ENCODE measurements at regions not wholly inside any gene's neighbourhood (a gene's known extent, or its start where the extent isn't known, plus 50 kb on each side); places are given as distances from the start of the nearest gene placed in this dataset.

- Histone ChIP-seq H3K4me1 (ENCODE audit: insufficient read depth, low read length) (no peaks in the 10 kb centered on the region), H3K27me3 (ENCODE audit: insufficient read depth, low read length) (no peaks in the 10 kb centered on the region), H3K4me3 (ENCODE audit: low read length) (no peak overlapping the region), H3K9me3 (ENCODE audit: low read depth, low read length) (no peaks in the 10 kb centered on the region)
Measured at GRCh38 chr19:28014615-28015405, 1198.1 kb downstream of the UQCRFS1 start.

- H3K9me3 ChIP-seq (ENCODE audit: low read depth, low read length) = no peaks in the 10 kb centered on the region
- H3K4me1 ChIP-seq (ENCODE audit: insufficient read depth, low read length) = no peaks in the 10 kb centered on the region
- H3K27me3 ChIP-seq (ENCODE audit: insufficient read depth, low read length) = no peaks in the 10 kb centered on the region
- H3K4me3 ChIP-seq (ENCODE audit: low read length) = no peak overlapping the region
Measured at GRCh38 chr19:28012361-28012760, 1200.6 kb downstream of the UQCRFS1 start.

- Histone ChIP-seq H3K27me3 (ENCODE audit: insufficient read depth, low read length) (no peaks in the 10 kb centered on the region), H3K9me3 (ENCODE audit: low read depth, low read length) (no peaks in the 10 kb centered on the region), H3K4me3 (ENCODE audit: low read length) (no peak overlapping the region), H3K4me1 (ENCODE audit: insufficient read depth, low read length) (no peaks in the 10 kb centered on the region)
Measured at GRCh38 chr19:28010656-28011055, 1202.3 kb downstream of the UQCRFS1 start.

GRCh38 chr19:28009696-28010095 is 1203.3 kb downstream of the UQCRFS1 start:
- no peak overlapping the region for H3K4me3 ChIP-seq (ENCODE audit: low read length)
- no peaks in the 10 kb centered on the region for H3K27me3 ChIP-seq (ENCODE audit: insufficient read depth, low read length)
- no peaks in the 10 kb centered on the region for H3K4me1 ChIP-seq (ENCODE audit: insufficient read depth, low read length)
- H3K9me3 ChIP-seq (ENCODE audit: low read depth, low read length) = no peaks in the 10 kb centered on the region

- no peaks in the 10 kb centered on the region for H3K9me3 ChIP-seq (ENCODE audit: low read depth, low read length)
- no peak overlapping the region for H3K4me3 ChIP-seq (ENCODE audit: low read length)
- H3K4me1 ChIP-seq (ENCODE audit: insufficient read depth, low read length) = no peaks in the 10 kb centered on the region
- no peaks in the 10 kb centered on the region for H3K27me3 ChIP-seq (ENCODE audit: insufficient read depth, low read length)
Measured at GRCh38 chr19:28008695-28009094, 1204.3 kb downstream of the UQCRFS1 start.

GRCh38 chr19:28003543-28003942 is 1209.4 kb downstream of the UQCRFS1 start:
- Histone ChIP-seq H3K4me3 (ENCODE audit: low read length) (no peak overlapping the region), H3K27me3 (ENCODE audit: insufficient read depth, low read length) (no peaks in the 10 kb centered on the region), H3K9me3 (ENCODE audit: low read depth, low read length) (no peaks in the 10 kb centered on the region), H3K4me1 (ENCODE audit: insufficient read depth, low read length) (no peaks in the 10 kb centered on the region)

GRCh38 chr19:27997069-27997468 is 1215.9 kb downstream of the UQCRFS1 start:
- H3K9me3 ChIP-seq (ENCODE audit: low read depth, low read length) = no peaks in the 10 kb centered on the region
- H3K4me1 ChIP-seq (ENCODE audit: insufficient read depth, low read length) = no peaks in the 10 kb centered on the region
- no peaks in the 10 kb centered on the region for H3K27me3 ChIP-seq (ENCODE audit: insufficient read depth, low read length)
- no peak overlapping the region for H3K4me3 ChIP-seq (ENCODE audit: low read length)

- H3K9me3 ChIP-seq (ENCODE audit: low read depth, low read length) = no peaks in the 10 kb centered on the region
- no peak overlapping the region for H3K4me3 ChIP-seq (ENCODE audit: low read length)
- H3K4me1 ChIP-seq (ENCODE audit: insufficient read depth, low read length) = no peaks in the 10 kb centered on the region
- no peaks in the 10 kb centered on the region for H3K27me3 ChIP-seq (ENCODE audit: insufficient read depth, low read length)
Measured at GRCh38 chr19:27993619-27994570, 1219.1 kb downstream of the UQCRFS1 start.

- Histone ChIP-seq H3K4me3 (ENCODE audit: low read length) (no peak overlapping the region), H3K9me3 (ENCODE audit: low read depth, low read length) (no peaks in the 10 kb centered on the region), H3K27me3 (ENCODE audit: insufficient read depth, low read length) (no peaks in the 10 kb centered on the region), H3K4me1 (ENCODE audit: insufficient read depth, low read length) (no peaks in the 10 kb centered on the region)
Measured at GRCh38 chr19:27986299-27986698, 1226.7 kb downstream of the UQCRFS1 start.

GRCh38 chr19:27975419-27976005 is 1237.4 kb downstream of the UQCRFS1 start:
- no peaks in the 10 kb centered on the region for H3K9me3 ChIP-seq (ENCODE audit: low read depth, low read length)
- H3K4me3 ChIP-seq (ENCODE audit: low read length) = no peak overlapping the region
- no peaks in the 10 kb centered on the region for H3K27me3 ChIP-seq (ENCODE audit: insufficient read depth, low read length)
- H3K4me1 ChIP-seq (ENCODE audit: insufficient read depth, low read length) = no peaks in the 10 kb centered on the region

GRCh38 chr19:27974082-27974513 is 1238.9 kb downstream of the UQCRFS1 start:
- Histone ChIP-seq H3K4me1 (ENCODE audit: insufficient read depth, low read length) (no peaks in the 10 kb centered on the region), H3K9me3 (ENCODE audit: low read depth, low read length) (no peaks in the 10 kb centered on the region), H3K4me3 (ENCODE audit: low read length) (no peak overlapping the region), H3K27me3 (ENCODE audit: insufficient read depth, low read length) (no peaks in the 10 kb centered on the region)

- Histone ChIP-seq H3K9me3 (ENCODE audit: low read depth, low read length) (no peaks in the 10 kb centered on the region), H3K4me3 (ENCODE audit: low read length) (no peak overlapping the region), H3K27me3 (ENCODE audit: insufficient read depth, low read length) (no peaks in the 10 kb centered on the region), H3K4me1 (ENCODE audit: insufficient read depth, low read length) (no peaks in the 10 kb centered on the region)
Measured at GRCh38 chr19:27972291-27973040, 1240.5 kb downstream of the UQCRFS1 start.

GRCh38 chr19:27971869-27972268 is 1241.1 kb downstream of the UQCRFS1 start:
- Histone ChIP-seq H3K4me1 (ENCODE audit: insufficient read depth, low read length) (no peaks in the 10 kb centered on the region), H3K4me3 (ENCODE audit: low read length) (no peak overlapping the region), H3K27me3 (ENCODE audit: insufficient read depth, low read length) (no peaks in the 10 kb centered on the region), H3K9me3 (ENCODE audit: low read depth, low read length) (no peaks in the 10 kb centered on the region)

GRCh38 chr19:27971071-27971470 is 1241.9 kb downstream of the UQCRFS1 start:
- no peak overlapping the region for H3K4me3 ChIP-seq (ENCODE audit: low read length)
- H3K4me1 ChIP-seq (ENCODE audit: insufficient read depth, low read length) = no peaks in the 10 kb centered on the region
- no peaks in the 10 kb centered on the region for H3K27me3 ChIP-seq (ENCODE audit: insufficient read depth, low read length)
- no peaks in the 10 kb centered on the region for H3K9me3 ChIP-seq (ENCODE audit: low read depth, low read length)

Data from mononuclear cell (primary cell).